Hepatocyte (in vitro differentiated cells): ENCODE measurements at regions not wholly inside any gene's neighbourhood (a gene's known extent, or its start where the extent isn't known, plus 50 kb on each side); places are given as distances from the start of the nearest gene placed in this dataset.

Experiments
- DNase-seq: peaks from one replicate; pipeline ENCODE4 v3.0.0-alpha.2; 2016; ENCODE audit warnings: low spot score
- H2AFZ ChIP-seq: fragments of 200-600 bp; sonication (generic); 2 replicates; pipeline ENCODE4 v1.6.0; 2016; ENCODE audit warnings: antibody characterized with exemption, mild to moderate bottlenecking
- H3K27ac ChIP-seq: fragments of 200-600 bp; sonication (generic); 2 replicates; pipeline ENCODE4 v1.5.1; 2016; ENCODE audit warnings: mild to moderate bottlenecking
- H3K27me3 ChIP-seq: fragments of 200-600 bp; sonication (generic); 2 replicates; pipeline ENCODE4 v1.6.1; 2016
- H3K36me3 ChIP-seq: fragments of 200-600 bp; sonication (generic); replicated peaks from 2 replicates; pipeline ENCODE4 v1.5.1; 2016; ENCODE audit warnings: low read depth; ENCODE audit not compliant: insufficient read depth
- H3K4me1 ChIP-seq: fragments of 200-600 bp; sonication (generic); 2 replicates; pipeline ENCODE4 v1.5.1; 2016; ENCODE audit warnings: mild to moderate bottlenecking, moderate library complexity; ENCODE audit not compliant: insufficient read depth
- H3K4me2 ChIP-seq: fragments of 200-600 bp; sonication (generic); 2 replicates; pipeline ENCODE4 v1.6.0; 2016
- H3K4me3 ChIP-seq: fragments of 200-600 bp; sonication (generic); 2 replicates; pipeline ENCODE4 v1.5.1; 2016; ENCODE audit warnings: mild to moderate bottlenecking
- H3K79me2 ChIP-seq: fragments of 200-600 bp; sonication (generic); 2 replicates; pipeline ENCODE4 v1.6.0; 2017; ENCODE audit warnings: mild to moderate bottlenecking
- H3K9me2 ChIP-seq: fragments of 200-600 bp; sonication (generic); replicated peaks from 2 replicates; pipeline ENCODE4 v1.6.0; 2017; ENCODE audit warnings: mild to moderate bottlenecking; ENCODE audit not compliant: insufficient read depth
- H3K9me3 ChIP-seq: fragments of 200-600 bp; sonication (generic); 2 replicates; pipeline ENCODE4 v1.5.1; 2016; ENCODE audit warnings: low read depth, mild to moderate bottlenecking
- H4K20me1 ChIP-seq: fragments of 200-600 bp; sonication (generic); 2 replicates; pipeline ENCODE4 v1.6.0; 2016; ENCODE audit warnings: mild to moderate bottlenecking; ENCODE audit not compliant: insufficient read depth, poor library complexity, severe bottlenecking
- EZH2 ChIP-seq: fragments of 200-600 bp; sonication (generic); IDR thresholded peaks from 2 replicates; pipeline ENCODE4 v1.6.1; 2016; ENCODE audit warnings: antibody characterized with exemption, mild to moderate bottlenecking, borderline replicate concordance
- EZH2phosphoT487 ChIP-seq: fragments of 200-600 bp; sonication (generic); IDR thresholded peaks from one replicate; pipeline ENCODE4 v1.6.1; 2018; ENCODE audit warnings: antibody characterized with exemption, mild to moderate bottlenecking, low read depth, moderate library complexity; ENCODE audit not compliant: unreplicated experiment, severe bottlenecking
- WGBS: methylation state at CpG from one replicate; pipeline ENCODE4 v1.1.6; 2016; ENCODE audit warnings: low lambda C conversion rate; ENCODE audit errors: missing lambda C conversion rate; 5-methylcytosine and 5-hydroxymethylcytosine counted together
- TF ChIP-seq, protein P1 (sequence below): fragments of 200-600 bp; sonication (generic); IDR thresholded peaks from 2 replicates; pipeline ENCODE4 v1.5.1; 2016; ENCODE audit warnings: antibody characterized with exemption, mild to moderate bottlenecking; ENCODE audit not compliant: poor library complexity

GRCh38 chrX:43423876-43424275, 232.2 kb upstream of the MAOA start:
- H3K27ac ChIP-seq, result no peak overlapping the region
- H3K4me1 ChIP-seq, result peaks cover 8% of the 10 kb centered on the region
- TF ChIP-seq, protein P1, sequence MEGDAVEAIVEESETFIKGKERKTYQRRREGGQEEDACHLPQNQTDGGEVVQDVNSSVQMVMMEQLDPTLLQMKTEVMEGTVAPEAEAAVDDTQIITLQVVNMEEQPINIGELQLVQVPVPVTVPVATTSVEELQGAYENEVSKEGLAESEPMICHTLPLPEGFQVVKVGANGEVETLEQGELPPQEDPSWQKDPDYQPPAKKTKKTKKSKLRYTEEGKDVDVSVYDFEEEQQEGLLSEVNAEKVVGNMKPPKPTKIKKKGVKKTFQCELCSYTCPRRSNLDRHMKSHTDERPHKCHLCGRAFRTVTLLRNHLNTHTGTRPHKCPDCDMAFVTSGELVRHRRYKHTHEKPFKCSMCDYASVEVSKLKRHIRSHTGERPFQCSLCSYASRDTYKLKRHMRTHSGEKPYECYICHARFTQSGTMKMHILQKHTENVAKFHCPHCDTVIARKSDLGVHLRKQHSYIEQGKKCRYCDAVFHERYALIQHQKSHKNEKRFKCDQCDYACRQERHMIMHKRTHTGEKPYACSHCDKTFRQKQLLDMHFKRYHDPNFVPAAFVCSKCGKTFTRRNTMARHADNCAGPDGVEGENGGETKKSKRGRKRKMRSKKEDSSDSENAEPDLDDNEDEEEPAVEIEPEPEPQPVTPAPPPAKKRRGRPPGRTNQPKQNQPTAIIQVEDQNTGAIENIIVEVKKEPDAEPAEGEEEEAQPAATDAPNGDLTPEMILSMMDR, result no peak
- TF ChIP-seq EZH2phosphoT487 (no peak), EZH2 (no peak)
- no peaks in the 10 kb centered on the region for H4K20me1 ChIP-seq
- no peak overlapping the region for H3K4me3 ChIP-seq
- no peaks in the 10 kb centered on the region for H3K9me2 ChIP-seq
- no peak overlapping the region for H3K4me2 ChIP-seq
- no peaks in the 10 kb centered on the region for H3K36me3 ChIP-seq
- no peaks in the 10 kb centered on the region for H3K9me3 ChIP-seq
- peak; percentile 14 for DNase-seq
- H2AFZ ChIP-seq, result no peak overlapping the region
- H3K27me3 ChIP-seq, result no peaks in the 10 kb centered on the region
- no peaks in the 10 kb centered on the region for H3K79me2 ChIP-seq

DNA sequence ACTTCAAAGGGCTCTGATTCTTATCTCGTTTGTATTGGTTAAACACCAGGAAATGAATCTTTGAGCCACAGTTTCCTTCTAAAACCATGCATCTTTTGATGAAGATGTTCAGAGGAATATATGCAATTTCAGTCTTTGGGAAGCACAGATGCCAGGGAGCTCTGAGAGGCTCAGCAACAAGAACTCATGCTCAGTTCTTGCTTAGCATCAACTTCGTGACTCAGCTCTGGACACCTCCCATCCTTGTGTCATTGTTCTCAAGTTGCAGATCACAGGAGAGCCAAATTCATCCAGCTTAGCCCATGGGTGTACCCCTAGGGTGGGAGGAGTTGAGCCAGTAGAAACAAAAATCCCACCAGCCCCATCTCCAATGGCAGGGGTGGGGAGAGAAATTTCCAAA, 219.6 kb upstream of the MAOA start:
- no peak for TF ChIP-seq EZH2
- TF ChIP-seq, protein P1, result no peak
- no peak for TF ChIP-seq EZH2phosphoT487
- Histone ChIP-seq H3K27me3 (no peaks in the 10 kb centered on the region), H2AFZ (no peak overlapping the region), H3K9me2 (no peaks in the 10 kb centered on the region), H3K36me3 (no peaks in the 10 kb centered on the region), H3K4me2 (no peak overlapping the region), H3K27ac (no peak overlapping the region), H3K4me3 (no peak overlapping the region), H3K9me3 (no peaks in the 10 kb centered on the region), H3K79me2 (no peaks in the 10 kb centered on the region), H3K4me1 (no peaks in the 10 kb centered on the region), H4K20me1 (no peaks in the 10 kb centered on the region)
- no peak for DNase-seq
- WGBS, result 55% methylated on average over 2 of the region's 2 CpGs

GRCh38 chrX:43446752-43447151, 209.3 kb upstream of the MAOA start:
- H3K79me2 ChIP-seq, result no peaks in the 10 kb centered on the region
- H3K27ac ChIP-seq, result no peak overlapping the region
- no peak for TF ChIP-seq EZH2phosphoT487
- no peak for TF ChIP-seq EZH2
- TF ChIP-seq, protein P1, result no peak
- H3K9me3 ChIP-seq, result no peaks in the 10 kb centered on the region
- no peaks in the 10 kb centered on the region for H3K36me3 ChIP-seq
- H3K4me3 ChIP-seq, result no peak overlapping the region
- no peak for DNase-seq
- no peaks in the 10 kb centered on the region for H4K20me1 ChIP-seq
- 91% methylated on average over 2 of the region's 2 CpGs for WGBS
- H3K4me2 ChIP-seq, result no peak overlapping the region
- H3K4me1 ChIP-seq, result peaks cover 4% of the 10 kb centered on the region
- no peaks in the 10 kb centered on the region for H3K9me2 ChIP-seq
- H2AFZ ChIP-seq, result no peak overlapping the region
- H3K27me3 ChIP-seq, result no peaks in the 10 kb centered on the region

DNA sequence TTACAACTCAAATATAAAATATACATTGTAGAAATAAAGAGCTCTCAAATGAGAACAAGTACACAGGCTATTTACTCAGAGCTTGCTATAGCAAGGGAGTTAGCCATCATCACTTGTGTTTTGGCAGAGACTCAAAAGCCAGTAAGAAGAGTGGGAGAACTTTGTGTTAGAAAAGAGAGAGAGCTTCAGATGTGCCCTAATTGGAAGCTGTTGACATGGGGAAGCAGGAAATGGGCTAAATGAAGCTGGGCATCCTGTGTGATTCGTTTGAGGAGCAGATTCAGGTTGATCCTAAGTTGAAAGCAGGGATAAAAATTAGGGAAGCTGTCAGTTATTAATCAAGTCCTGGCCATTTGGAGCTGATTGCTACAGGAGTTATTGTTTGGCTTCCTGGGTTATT, 207.4 kb upstream of the MAOA start:
- Histone ChIP-seq H3K4me2 (no peak overlapping the region), H3K9me3 (no peaks in the 10 kb centered on the region), H3K27me3 (no peaks in the 10 kb centered on the region), H3K4me3 (no peak overlapping the region), H4K20me1 (no peaks in the 10 kb centered on the region), H3K36me3 (no peaks in the 10 kb centered on the region), H3K79me2 (no peaks in the 10 kb centered on the region), H3K4me1 (peaks cover 4% of the 10 kb centered on the region), H2AFZ (no peak overlapping the region), H3K9me2 (no peaks in the 10 kb centered on the region), H3K27ac (no peak overlapping the region)
- 84% methylated on average over 1 of the region's 1 CpG for WGBS
- TF ChIP-seq, protein P1, result no peak
- no peak for TF ChIP-seq EZH2phosphoT487
- TF ChIP-seq EZH2, result no peak
- no peak for DNase-seq
